GM12891 (cell line): ENCODE measurements at regions not wholly inside any gene's neighbourhood (a gene's known extent, or its start where the extent isn't known, plus 50 kb on each side); places are given as distances from the start of the nearest gene placed in this dataset.

Source experiments
- PAX5 ChIP-seq: IDR thresholded peaks from 2 replicates; pipeline ENCODE4 v1.6.1; 2011; ENCODE audit warnings: low read length, moderate library complexity, mild to moderate bottlenecking; ENCODE audit not compliant: insufficient read depth, severe bottlenecking
- POLR2A ChIP-seq: IDR thresholded peaks from 2 replicates; pipeline ENCODE4 v1.6.1; 2011; ENCODE audit warnings: low read depth, low read length, control low read depth
- POLR2AphosphoS5 ChIP-seq: IDR thresholded peaks from 2 replicates; pipeline ENCODE4 v1.6.1; 2011; ENCODE audit warnings: low read depth, low read length, control low read depth
- POU2F2 ChIP-seq: IDR thresholded peaks from 2 replicates; pipeline ENCODE4 v1.6.1; 2011; ENCODE audit warnings: low read depth, mild to moderate bottlenecking, control low read depth, low read length, moderate library complexity
- TAF1 ChIP-seq: IDR thresholded peaks from 2 replicates; pipeline ENCODE4 v1.6.1; 2011; ENCODE audit warnings: low read depth, low read length, control low read depth

DNA sequence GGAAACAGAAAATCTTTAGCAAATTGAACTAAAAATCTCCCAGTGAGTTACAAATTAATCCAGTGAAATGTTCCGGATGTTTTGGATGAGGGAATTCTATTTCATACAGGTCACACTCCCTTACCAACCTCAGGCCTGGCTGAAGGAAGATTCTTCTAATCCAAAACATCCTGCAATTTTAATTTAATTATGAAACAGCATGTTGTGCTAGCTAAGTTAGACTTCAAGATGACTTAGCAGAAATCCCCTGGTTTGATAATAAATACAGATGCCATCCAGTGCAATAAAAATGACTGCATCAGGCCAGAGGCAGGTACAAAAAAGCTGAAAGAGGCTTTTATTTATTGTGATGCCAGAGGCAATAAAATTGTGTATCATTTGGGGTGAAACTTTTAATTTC, 96.7 kb upstream of the CLDN10 start:
- TF ChIP-seq TAF1 = no peak
- TF ChIP-seq POLR2A = no peak
- no peak for TF ChIP-seq PAX5
- TF ChIP-seq POLR2AphosphoS5 = no peak
- TF ChIP-seq POU2F2 = no peak
